Small intestine (tissue), 7 donors: ENCODE measurements at regions not wholly inside any gene's neighbourhood (a gene's known extent, or its start where the extent isn't known, plus 50 kb on each side); places are given as distances from the start of the nearest gene placed in this dataset.

Source experiments
- DNase-seq, 2 donors: peaks; one replicate each; pipeline versions ENCODE4 v3.0.0 to v3.0.0-alpha.2; 2013
- FAIRE-seq: peaks from 2 replicates; lab custom pipeline; 2012; peaks lifted over from hg19 to GRCh38; lab: Jason Lieb, UNC
- H3K27ac ChIP-seq, 3 donors: one replicate each; pipeline ENCODE4 v1.5.1; 2013; ENCODE audit warnings: low read length in 2 of 3, mild to moderate bottlenecking in 2 of 3, control low read depth in 1 of 3, inconsistent platforms in 1 of 3, low read depth in 1 of 3, moderate library complexity in 1 of 3
- H3K27me3 ChIP-seq, 3 donors: one replicate each; pipeline ENCODE4 v1.6.1; 2013; ENCODE audit warnings: low read length in 3 of 3, inconsistent platforms in 1 of 3; ENCODE audit not compliant: control insufficient read depth in 3 of 3, insufficient read depth in 3 of 3
- H3K36me3 ChIP-seq, 3 donors: one replicate each; pipeline ENCODE4 v1.6.1; 2013; ENCODE audit warnings: low read length in 3 of 3, inconsistent platforms in 1 of 3, low read depth in 1 of 3, mild to moderate bottlenecking in 1 of 3, moderate library complexity in 1 of 3; ENCODE audit not compliant: control insufficient read depth in 3 of 3, insufficient read depth in 2 of 3
- H3K4me1 ChIP-seq, 3 donors: one replicate each; pipeline ENCODE4 v1.6.1; 2013; ENCODE audit warnings: low read length in 2 of 3, inconsistent platforms in 1 of 3, low read depth in 1 of 3, mild to moderate bottlenecking in 1 of 3, moderate library complexity in 1 of 3; ENCODE audit not compliant: control insufficient read depth in 3 of 3, insufficient read depth in 2 of 3
- H3K4me3 ChIP-seq, 3 donors: one replicate each; pipeline ENCODE4 v1.5.1; 2013; ENCODE audit warnings: low read length in 3 of 3, control low read depth in 1 of 3, inconsistent platforms in 1 of 3, low read depth in 1 of 3, mild to moderate bottlenecking in 1 of 3, moderate library complexity in 1 of 3
- H3K9me3 ChIP-seq, 2 donors: one replicate each; pipeline ENCODE4 v1.6.1; 2013; ENCODE audit warnings: low read depth in 1 of 2, low read length in 1 of 2; ENCODE audit not compliant: control insufficient read depth in 2 of 2, insufficient read depth in 1 of 2
- WGBS, 3 donors: extraction: QIAGEN DNeasy Blood & Tissue Kit; methylation state at CpG; one replicate each; pipeline ENCODE4 v1.1.7; 2013; 5-methylcytosine and 5-hydroxymethylcytosine counted together
- donor health status: healthy with polysubstance abuse.
- donor health status: control.
- donor health status: control.
- donor health status: Bipolar disorder and iron deficiency.
- donor health status: healthy.

DNA sequence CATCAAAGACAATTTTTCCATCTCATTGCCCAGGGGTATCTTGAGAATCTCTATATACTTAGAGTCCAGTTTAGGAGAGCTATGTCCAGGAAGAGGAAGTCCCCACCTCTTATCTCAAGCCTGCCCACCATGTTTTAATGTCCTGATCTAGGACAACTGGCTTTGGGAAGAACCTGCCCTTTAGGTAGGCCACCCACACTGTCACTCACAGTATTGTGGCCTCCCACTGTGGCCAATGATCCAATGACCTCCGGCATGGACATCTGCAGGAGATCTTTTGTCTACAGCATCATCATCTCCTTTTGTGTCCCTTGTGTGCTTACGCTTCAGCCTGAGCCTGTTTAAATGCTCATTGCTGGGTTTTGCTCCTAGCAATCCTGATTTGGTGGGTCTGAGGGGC is 77.4 kb downstream of the SLC4A3 start:
- Histone ChIP-seq H3K4me3 (no peak overlapping the region), H3K9me3 (no peaks in the 10 kb centered on the region), H3K4me1 (peaks cover 0 to 3% (median 0%) of the 10 kb centered on the region in 3 donors), H3K27me3 (peaks cover 0 to 2% (median 0%) of the 10 kb centered on the region in 3 donors), H3K27ac (no peak overlapping the region), H3K36me3 (no peaks in the 10 kb centered on the region)
- 79 to 83% (median 81%) methylated on average over 2 of the region's 2 CpGs for WGBS, 3 donors
- FAIRE-seq (no peak), DNase-seq (no peak)

GRCh38 chr2:219706823-219707281 is 79.4 kb downstream of the SLC4A3 start:
- Histone ChIP-seq H3K27me3 (peaks cover 0 to 2% (median 0%) of the 10 kb centered on the region in 3 donors), H3K9me3 (no peaks in the 10 kb centered on the region), H3K4me1 (peaks cover 0 to 3% (median 0%) of the 10 kb centered on the region in 3 donors), H3K27ac (no peak overlapping the region), H3K4me3 (no peak overlapping the region), H3K36me3 (no peaks in the 10 kb centered on the region)
- 79 to 96% (median 89%) methylated on average over 4 of the region's 4 CpGs for WGBS, 3 donors
- no peak for FAIRE-seq
- no peak for DNase-seq

DNA sequence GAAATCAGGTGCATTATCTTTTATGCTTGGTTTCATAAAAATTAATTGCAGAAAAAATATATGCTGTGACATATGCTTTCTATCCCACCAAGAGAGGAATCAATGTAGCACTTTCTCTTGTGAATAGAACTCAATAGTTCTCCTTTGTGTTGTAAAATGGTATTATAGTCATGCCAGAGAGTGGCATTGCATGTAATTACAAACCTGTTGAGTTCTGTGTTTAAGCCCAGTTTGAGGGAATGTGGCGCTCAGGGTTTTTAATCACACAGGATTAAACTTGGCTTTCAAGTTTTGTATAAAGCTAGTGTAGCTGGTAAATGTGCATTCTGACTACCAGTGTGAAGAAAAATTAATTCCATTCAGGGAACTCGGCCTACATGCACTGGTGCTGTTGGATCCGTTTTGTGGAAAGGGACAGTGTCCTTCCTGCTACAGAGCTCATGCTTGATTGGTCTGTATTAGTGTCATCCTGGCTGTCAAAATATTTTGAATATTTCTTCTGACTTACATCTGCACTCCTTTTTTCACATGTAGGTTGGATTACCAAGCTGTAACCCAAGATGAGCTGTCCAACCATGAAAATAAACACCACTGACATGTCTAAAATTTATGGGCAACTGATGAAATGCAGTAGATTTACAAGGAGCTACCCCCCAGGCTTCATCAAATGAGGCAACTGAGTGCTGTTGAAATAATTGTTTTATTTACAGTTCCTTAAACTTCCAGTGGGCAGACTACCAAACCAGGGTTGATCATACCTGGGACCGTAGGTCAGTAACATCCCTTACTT is 80.3 kb downstream of the SLC4A3 start:
- no peak for DNase-seq
- H3K36me3 ChIP-seq, result no peaks in the 10 kb centered on the region
- H3K27ac ChIP-seq, result no peak overlapping the region
- peaks cover 0 to 2% of the 10 kb centered on the region in 2 donors for H3K9me3 ChIP-seq
- FAIRE-seq, result no peak
- 82 to 87% (median 86%) methylated on average over 4 of the region's 4 CpGs for WGBS, 3 donors
- H3K4me1 ChIP-seq, result peaks cover 0 to 3% (median 0%) of the 10 kb centered on the region in 3 donors
- H3K27me3 ChIP-seq, result peaks cover 0 to 2% (median 0%) of the 10 kb centered on the region in 3 donors
- H3K4me3 ChIP-seq, result no peak overlapping the region

DNA sequence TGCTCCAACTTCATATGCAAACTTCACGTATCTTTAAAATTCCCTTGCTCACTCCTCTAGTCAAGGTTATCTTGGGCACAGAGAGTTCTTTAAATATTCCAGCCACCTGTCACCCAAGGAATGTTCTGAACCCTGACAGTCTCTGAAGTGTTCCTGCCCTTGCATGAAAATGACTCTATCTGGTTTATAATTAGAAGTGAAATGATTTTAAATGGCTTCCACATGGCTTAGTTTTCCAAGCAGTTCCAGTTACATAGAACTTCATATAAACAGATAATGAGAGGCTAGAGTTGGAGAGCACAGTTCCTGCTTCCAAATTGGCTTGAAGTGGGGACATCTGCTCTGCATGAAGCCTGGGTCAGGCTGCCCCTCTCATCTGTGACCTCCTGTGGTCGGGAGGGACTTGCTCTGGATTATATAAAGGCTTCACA is 81.9 kb downstream of the SLC4A3 start:
- peaks cover 0 to 8% (median 0%) of the 10 kb centered on the region in 3 donors for H3K27me3 ChIP-seq
- 39 to 52% (median 41%) methylated on average over 2 of the region's 2 CpGs for whole genome bisulfite sequencing, 3 donors
- DNase-seq, result no peak
- no peaks in the 10 kb centered on the region for H3K36me3 ChIP-seq
- no peak overlapping the region for H3K4me3 ChIP-seq
- peaks cover 0 to 11% of the 10 kb centered on the region in 2 donors for H3K9me3 ChIP-seq
- FAIRE-seq, result no peak
- no peaks in the 10 kb centered on the region for H3K4me1 ChIP-seq
- H3K27ac ChIP-seq, result no peak overlapping the region

GRCh38 chr2:219713110-219713509 is 85.7 kb downstream of the SLC4A3 start:
- 55 to 65% (median 56%) methylated on average over 1 of the region's 1 CpG for WGBS, 3 donors
- FAIRE-seq, result no peak

DNA sequence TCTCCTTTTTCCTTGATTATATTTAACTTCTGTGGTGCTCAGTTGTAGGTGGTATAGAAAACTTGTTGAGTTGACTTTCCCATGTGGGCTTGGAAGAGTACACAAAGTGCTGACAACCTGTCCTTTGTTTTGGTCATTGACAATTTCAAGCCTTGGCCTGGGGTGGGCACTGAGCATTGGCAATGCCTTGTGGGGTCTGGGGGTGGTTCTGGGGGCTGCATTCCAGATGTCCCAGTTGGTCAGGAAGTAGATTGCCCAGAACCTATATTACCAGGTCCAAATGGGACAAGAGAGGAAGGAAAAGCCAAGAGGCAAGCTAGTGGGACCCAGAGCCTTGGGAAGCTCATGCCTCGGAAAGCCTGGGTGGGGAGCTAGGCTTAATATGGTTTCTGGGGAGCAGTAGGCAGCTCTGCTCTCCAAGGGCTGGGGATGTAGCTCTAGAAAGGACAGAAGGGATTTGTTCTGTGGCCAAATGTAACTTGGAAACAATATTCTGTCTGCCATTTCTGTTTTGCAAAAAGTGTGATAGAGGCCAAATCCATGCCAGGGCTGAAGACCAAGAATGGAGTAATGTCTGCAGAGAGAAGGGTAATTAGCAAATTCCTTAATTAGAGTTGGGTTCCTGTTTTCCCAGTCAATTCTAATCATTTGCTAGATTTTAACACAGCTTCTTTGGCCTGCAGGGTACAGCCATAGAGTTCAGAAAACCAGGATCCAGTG is 87.4 kb downstream of the SLC4A3 start:
- WGBS, 3 donors, result 86 to 96% (median 95%) methylated on average over 1 of the region's 1 CpG
- no peak for DNase-seq
- no peak overlapping the region for H3K4me3 ChIP-seq
- no peaks in the 10 kb centered on the region for H3K36me3 ChIP-seq
- peaks cover 0 to 6% (median 0%) of the 10 kb centered on the region in 3 donors for H3K27me3 ChIP-seq
- no peaks in the 10 kb centered on the region for H3K4me1 ChIP-seq
- H3K27ac ChIP-seq, result no peak overlapping the region
- no peak for FAIRE-seq
- peaks cover 0 to 11% of the 10 kb centered on the region in 2 donors for H3K9me3 ChIP-seq

More at GRCh38 chr2:219713110-219713509, 85.7 kb downstream of the SLC4A3 start:
- no peaks in the 10 kb centered on the region for H3K4me1 ChIP-seq
- peak in 1 of 2 donors; percentile 8 for DNase-seq
- no peaks in the 10 kb centered on the region for H3K36me3 ChIP-seq
- no peak overlapping the region for H3K27ac ChIP-seq
- H3K4me3 ChIP-seq, result no peak overlapping the region
- peaks cover 0 to 11% of the 10 kb centered on the region in 2 donors for H3K9me3 ChIP-seq
- H3K27me3 ChIP-seq, result peaks cover 0 to 6% (median 0%) of the 10 kb centered on the region in 3 donors

- DNase-seq (no peak), FAIRE-seq (no peak)
- Histone ChIP-seq H3K36me3 (no peaks in the 10 kb centered on the region), H3K4me3 (no peak overlapping the region), H3K27ac (no peak overlapping the region), H3K9me3 (peaks cover 0 to 7% of the 10 kb centered on the region in 2 donors), H3K27me3 (peaks cover 0 to 6% (median 0%) of the 10 kb centered on the region in 3 donors), H3K4me1 (no peaks in the 10 kb centered on the region)
- 73 to 81% (median 78%) methylated on average over 3 of the region's 3 CpGs for WGBS, 3 donors
Measured at GRCh38 chr2:219718066-219718465, 90.6 kb downstream of the SLC4A3 start.

GRCh38 chr2:219719521-219719920 is 92.1 kb downstream of the SLC4A3 start:
- no peaks in the 10 kb centered on the region for H3K9me3 ChIP-seq
- H3K27me3 ChIP-seq, result no peaks in the 10 kb centered on the region
- FAIRE-seq (no peak), DNase-seq (no peak)
- no peaks in the 10 kb centered on the region for H3K36me3 ChIP-seq
- WGBS, 3 donors, result 61 to 75% (median 70%) methylated on average over 4 of the region's 4 CpGs
- no peak overlapping the region for H3K4me3 ChIP-seq
- no peaks in the 10 kb centered on the region for H3K4me1 ChIP-seq
- H3K27ac ChIP-seq, result no peak overlapping the region
